HG02884 (cell line): ENCODE measurements at regions not wholly inside any gene's neighbourhood (a gene's known extent, or its start where the extent isn't known, plus 50 kb on each side); places are given as distances from the start of the nearest gene placed in this dataset.
"Not testable (repeated sequence)": the region's sequence is repeated elsewhere in the genome, so short reads cannot be mapped to it uniquely, and the experiment has no call there.

Source experiments
- ATAC-seq: cut with Tn5 transposase; IDR thresholded peaks from one replicate; pipeline ENCODE4 v1.9.1; 2021; ENCODE audit warnings: mild to moderate bottlenecking, moderate library complexity; ENCODE audit not compliant: unreplicated experiment

DNA sequence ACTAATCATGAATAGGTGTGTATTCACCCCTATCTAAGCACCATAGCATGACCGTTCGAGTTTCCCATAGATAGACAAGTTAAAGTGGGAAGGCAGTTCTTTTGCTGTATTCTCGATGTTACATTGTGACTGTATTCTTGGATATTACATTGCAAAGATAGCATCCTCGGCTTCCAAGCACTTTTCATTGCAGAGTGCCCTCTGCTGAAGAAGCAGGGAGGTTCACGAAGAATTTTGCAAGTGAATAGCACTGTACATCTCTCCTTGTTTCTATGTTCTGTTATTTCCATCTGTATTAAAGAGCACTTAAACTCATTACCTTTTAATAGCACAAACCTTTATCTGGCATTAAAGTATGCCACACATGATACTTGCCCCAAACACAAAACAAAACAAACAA, 426.7 kb upstream of the ARX start:
- ATAC-seq: no peak

DNA sequence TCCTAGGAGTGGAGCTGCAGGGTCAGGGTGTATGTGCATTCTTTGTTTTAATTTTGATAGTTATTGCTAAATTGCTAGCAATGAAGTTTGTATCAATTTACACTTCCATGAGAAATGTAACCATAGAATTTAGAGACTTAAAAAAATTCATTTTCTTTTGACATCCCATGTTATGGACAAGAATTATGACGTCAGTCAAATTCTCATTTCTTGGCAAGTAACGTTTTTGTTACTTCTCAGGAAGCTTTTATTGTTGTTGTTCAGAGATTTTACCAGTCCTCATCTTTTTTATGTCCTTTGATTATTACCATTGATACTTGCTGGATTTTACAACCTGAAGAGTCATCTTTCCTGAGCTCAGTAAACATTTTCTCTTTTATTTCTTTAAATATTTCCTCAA, 417.5 kb upstream of the ARX start:
- ATAC-seq: no peak

DNA sequence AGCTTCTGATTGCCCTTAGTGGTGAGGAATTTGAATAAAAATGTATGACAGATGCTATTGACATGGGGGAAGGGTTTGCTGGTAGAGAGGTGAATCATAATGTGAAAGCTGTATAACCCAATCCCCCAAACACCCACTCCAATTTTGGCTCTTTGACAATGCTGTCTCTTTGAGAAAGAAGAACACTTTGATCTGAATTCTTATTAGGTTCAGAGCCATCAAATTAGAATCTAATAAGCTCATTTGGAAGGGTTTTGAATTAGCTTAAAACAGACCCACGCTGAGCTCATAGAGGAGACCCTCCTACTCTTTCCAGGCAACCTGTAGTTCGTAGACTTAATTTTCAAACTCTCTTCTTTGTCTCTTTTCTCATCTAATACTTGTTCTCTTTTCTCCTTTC, 416.6 kb upstream of the ARX start:
- no peak for ATAC-seq

DNA sequence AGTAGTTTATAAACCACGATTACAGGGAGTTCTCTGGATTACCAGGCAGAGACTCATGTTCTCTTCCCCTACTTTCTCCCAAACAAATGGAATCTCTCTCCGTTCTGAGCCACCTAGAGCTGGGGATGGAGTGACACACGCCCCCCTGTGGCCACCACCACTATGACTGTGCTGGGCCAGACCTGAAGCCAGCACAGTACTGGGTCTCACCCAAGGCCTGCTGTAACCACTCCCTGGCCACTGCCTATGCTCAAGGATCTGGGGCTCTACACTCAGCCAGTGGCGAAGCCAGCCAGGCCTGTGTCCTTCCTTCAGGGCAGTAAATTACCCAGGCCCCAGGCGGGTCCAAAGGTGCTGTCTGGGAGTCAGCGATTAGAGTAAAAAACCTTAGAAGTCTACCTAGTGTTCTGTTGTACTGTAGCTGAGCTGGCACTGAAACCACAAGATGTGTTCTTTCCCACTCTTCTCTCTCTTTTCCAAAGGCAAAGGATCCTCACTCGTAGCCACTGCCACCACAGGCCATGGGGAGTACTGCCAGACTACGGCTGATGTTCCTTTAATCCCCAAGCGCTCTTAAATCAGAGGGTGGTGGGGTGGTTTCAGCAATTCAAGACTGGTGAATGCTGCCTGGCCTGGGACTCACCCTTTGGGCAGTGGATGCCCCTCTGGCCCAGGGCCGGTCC, 412.2 kb upstream of the ARX start:
- no peak for ATAC-seq

GRCh38 chrX:25404163-25404562, 388.4 kb upstream of the ARX start:
- not testable (repeated sequence) for ATAC-seq

DNA sequence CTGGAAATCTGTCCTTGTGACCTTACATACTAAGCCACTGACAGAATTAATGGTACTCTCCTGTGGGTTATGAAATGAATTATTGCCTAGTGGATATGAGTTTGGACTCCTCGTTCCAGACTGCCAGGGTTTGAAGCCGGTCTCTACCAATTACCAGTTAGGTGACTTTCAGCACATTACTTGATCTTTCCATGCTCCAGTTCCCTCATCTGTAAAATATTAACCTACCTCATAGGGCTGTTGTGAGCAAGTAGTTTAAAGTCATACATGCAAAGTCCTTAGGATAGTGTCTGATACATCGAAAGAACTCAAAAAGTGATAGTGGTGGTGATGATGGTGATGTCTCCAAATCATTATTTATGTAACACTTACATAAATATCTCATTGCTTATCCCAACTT, 373.5 kb upstream of the ARX start:
- no peak for ATAC-seq

GRCh38 chrX:25383196-25383595, 367.4 kb upstream of the ARX start:
- no peak for ATAC-seq

DNA sequence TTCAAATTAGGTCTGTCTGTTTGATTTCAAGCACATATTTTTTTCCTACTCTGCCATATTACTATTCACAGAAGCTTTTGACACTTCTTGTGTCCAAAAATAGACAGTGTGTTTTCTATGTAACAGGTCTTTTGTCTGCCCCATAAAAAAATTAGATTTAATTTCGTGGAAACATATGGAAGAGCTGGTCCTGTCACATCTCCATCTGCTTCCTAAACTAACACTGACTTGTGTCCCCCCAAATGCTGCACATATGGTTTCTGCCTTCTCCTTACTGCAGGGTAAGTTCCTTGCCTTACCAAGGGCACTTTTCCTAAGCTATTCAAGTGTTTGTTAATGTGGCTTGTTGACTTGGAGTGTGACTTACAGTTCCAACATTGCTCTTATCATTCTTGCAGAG, 340.7 kb upstream of the ARX start:
- no peak for ATAC-seq

- no peak for ATAC-seq
Observed at GRCh38 chrX:25344161-25344936, 328.6 kb upstream of the ARX start.

DNA sequence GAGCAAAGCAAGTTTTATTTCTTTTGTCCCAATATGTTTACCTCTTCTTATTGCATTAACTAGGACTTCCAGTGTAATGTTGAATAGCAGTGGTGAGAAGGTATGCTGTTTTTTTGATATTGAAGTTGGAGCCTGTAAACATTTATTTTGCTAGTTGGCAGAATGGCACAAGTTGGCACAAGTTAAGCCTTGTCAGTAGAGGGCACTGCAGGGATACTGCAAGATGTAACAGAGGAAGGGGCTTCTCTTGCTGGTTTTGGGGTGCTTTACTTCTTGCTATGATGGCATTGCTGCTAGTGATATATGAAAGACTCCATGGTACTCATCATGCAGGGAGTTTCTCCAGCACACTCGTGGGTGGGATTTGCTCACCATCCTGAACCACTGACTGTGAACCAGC, 327.3 kb upstream of the ARX start:
- ATAC-seq: no peak

GRCh38 chrX:25337841-25338240, 322.1 kb upstream of the ARX start:
- no peak for ATAC-seq

DNA sequence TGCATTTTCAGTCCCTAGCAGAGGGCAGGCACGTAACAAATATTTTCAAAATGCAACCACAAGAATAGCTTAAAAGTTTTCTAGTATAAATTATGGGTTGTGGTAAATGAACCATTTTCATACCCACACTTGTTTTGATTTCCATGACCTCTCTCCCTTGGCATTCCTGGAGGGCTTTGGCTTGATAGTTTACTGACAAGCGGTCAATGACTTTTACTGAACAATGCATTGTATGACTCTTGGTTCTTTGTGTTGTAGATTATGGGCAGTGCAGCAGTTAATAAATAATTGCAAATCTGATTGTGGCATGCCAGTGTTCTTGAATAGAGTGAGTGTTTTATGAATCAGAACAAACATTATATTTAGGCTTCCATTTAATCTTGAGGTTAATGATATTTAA, 285.2 kb upstream of the ARX start:
- no peak for ATAC-seq

DNA sequence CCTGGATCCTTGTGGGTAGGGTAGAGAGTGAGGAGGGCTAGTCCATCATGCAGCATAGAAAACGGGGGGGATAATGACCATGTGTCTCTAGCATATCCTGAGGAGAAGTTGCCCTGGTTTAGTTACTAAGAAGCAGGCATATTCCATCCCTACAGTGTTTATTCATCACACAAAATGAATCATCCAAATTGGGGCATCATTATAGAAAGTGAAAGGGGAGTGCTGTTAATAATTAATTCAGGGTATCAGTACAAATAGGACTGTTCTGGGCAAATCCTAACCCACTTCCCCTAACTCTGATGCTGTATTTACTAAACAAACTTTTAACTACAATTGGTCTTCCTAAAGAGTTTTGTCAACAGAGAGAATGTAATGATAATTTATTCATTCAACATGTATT, 281.1 kb upstream of the ARX start:
- ATAC-seq: no peak

GRCh38 chrX:25295466-25295865, 279.7 kb upstream of the ARX start:
- ATAC-seq: no peak

DNA sequence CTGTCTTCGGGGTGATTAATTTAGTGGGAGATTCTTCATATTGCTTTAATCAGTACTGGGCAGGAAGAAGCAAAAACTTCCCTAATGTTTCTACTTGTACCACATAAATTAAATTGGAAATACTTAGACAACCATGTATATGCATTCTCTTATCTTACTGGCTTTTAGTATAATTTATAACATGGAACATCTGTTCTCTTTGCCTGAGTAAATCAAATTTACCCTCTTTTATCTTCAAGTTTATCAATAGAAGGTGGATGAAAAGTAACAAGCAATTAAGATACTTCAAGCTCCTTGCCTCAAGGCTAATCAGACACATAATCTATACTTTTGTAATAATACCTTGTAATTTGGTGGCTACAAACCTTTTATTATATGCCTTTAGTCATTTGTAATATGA, 274.4 kb upstream of the ARX start:
- ATAC-seq: no peak

- ATAC-seq: no peak
Observed at GRCh38 chrX:25288676-25289075, 272.9 kb upstream of the ARX start.

GRCh38 chrX:25287521-25287920, 271.8 kb upstream of the ARX start:
- no peak for ATAC-seq

- no peak for ATAC-seq
Observed at GRCh38 chrX:25285598-25285997, 269.8 kb upstream of the ARX start.

DNA sequence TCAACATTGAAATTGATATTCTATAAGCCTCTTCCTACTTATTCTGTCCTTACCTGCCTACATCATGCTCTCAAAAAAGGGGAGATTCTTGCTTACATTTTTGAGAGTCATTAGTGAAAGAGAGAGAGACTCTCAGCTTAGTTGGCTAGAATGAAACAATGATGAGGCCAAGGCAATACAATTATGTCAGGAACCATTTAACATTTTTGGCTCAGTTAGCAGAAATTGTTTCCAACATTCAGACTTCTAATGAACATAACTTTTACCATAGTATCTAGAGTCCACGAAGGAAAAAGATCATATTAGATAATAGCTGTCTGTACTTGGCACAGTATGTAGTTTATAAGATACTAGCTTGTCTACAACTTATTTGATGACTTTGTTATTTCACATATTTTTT, 263.7 kb upstream of the ARX start:
- ATAC-seq: no peak

DNA sequence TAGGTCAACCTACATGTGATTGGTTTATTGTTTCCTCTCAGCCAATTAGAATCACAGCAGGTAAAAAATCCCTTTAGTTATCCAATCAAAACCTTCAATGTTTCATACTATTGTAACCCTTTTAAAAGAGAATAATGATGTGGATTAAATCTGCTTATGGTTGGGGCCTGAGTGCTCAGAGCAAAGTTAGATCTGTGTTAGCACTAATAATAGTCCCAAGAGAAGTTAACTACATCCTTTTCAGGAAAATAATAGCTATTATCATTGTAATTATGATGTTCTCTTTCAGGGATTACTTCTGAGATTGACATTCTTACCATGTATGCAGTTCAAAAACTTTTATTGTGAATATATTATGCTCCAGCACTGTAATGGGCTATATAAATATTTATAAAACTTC, 262.6 kb upstream of the ARX start:
- ATAC-seq: no peak

GRCh38 chrX:25277574-25277973, 261.8 kb upstream of the ARX start:
- ATAC-seq: no peak

DNA sequence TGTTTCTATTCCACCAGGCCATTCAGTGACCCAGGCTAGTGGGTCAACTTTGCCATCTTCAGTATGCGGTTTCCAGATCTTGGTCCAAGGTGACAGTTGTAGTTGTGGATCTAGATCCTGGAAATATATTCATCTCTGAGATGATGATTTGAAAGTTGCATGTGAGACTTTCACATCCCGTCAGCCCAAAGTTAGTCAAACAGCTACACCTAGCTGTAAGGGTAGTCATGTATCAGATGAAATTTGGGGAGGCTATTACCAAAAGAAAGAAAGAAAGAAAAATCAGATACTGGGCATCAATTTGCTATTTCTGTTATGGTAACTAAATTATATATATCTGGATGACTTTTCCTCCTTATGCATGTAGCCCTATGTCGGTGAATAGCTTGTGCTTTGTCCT, 259.4 kb upstream of the ARX start:
- no peak for ATAC-seq

GRCh38 chrX:25241461-25241860, 225.7 kb upstream of the ARX start:
- ATAC-seq: no peak
